ENCODE measurements at regions not wholly inside any gene's neighbourhood (a gene's known extent, or its start where the extent isn't known, plus 50 kb on each side); places are given as distances from the start of the nearest gene placed in this dataset.

DNA sequence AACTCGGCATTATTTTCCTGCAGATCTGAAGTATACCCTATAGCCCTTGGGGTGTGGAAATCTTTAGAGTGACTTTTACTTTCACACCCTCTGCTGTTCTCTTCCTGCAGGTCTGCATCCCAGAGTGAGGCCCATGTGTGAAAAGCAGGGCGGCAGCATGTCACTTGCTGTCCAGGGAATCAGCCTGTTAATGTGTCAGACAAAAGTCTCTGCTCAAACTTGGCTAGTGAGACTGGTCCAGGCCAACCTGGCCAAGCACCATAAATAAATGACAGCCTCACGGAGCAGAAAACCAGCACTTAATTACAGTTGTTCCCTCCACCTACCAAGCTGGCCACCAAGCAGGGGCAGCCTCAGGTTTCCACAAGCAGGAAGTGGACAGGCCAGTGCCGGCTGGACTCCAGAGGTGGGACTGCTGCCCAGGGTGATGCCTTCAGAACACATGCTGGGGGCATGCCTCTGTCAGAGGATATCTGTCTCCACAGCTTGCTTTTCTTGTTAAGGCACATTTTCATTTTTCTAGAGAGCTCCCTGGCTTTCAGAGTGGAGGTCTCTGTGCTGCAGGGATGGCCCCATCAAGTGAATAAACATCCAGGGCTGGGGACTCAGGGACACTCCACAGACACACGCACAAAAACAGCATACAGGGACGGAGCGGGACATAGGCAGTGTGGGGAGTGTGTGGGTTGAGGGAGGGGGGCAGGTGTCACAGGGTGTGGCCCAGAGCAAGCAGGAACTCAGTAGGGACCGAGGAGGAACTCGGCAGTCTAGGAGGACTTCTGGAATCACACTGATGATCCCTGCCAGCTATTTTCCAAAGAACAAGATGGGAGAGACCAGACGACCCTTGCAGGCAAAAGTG, 243.8 kb upstream of the IRX1 start:
- no peak overlapping the region for H3K27ac ChIP-seq
- H4K20me1 ChIP-seq (ENCODE audit: insufficient read depth), result no peaks in the 10 kb centered on the region
- H3K36me3 ChIP-seq (ENCODE audit: insufficient read depth), result no peaks in the 10 kb centered on the region
- H3K4me2 ChIP-seq, result no peak overlapping the region
- H3K79me2 ChIP-seq (ENCODE audit: insufficient read depth, low read depth), result no peaks in the 10 kb centered on the region
- H3K27me3 ChIP-seq (ENCODE audit: insufficient read depth, low read depth), result no peaks in the 10 kb centered on the region
- no peak overlapping the region for H2AFZ ChIP-seq (ENCODE audit: low read depth)
- H3K9ac ChIP-seq, result no peak overlapping the region
- no peaks in the 10 kb centered on the region for H3K4me1 ChIP-seq (ENCODE audit: low read depth, poor library complexity, severe bottlenecking)
- H3K4me3 ChIP-seq (IDR thresholded peaks at IDR 0.05; ENCODE audit: insufficient read depth, low read depth, low read length), result no peak overlapping the region
- TF ChIP-seq, protein P1, sequence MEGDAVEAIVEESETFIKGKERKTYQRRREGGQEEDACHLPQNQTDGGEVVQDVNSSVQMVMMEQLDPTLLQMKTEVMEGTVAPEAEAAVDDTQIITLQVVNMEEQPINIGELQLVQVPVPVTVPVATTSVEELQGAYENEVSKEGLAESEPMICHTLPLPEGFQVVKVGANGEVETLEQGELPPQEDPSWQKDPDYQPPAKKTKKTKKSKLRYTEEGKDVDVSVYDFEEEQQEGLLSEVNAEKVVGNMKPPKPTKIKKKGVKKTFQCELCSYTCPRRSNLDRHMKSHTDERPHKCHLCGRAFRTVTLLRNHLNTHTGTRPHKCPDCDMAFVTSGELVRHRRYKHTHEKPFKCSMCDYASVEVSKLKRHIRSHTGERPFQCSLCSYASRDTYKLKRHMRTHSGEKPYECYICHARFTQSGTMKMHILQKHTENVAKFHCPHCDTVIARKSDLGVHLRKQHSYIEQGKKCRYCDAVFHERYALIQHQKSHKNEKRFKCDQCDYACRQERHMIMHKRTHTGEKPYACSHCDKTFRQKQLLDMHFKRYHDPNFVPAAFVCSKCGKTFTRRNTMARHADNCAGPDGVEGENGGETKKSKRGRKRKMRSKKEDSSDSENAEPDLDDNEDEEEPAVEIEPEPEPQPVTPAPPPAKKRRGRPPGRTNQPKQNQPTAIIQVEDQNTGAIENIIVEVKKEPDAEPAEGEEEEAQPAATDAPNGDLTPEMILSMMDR (conservative IDR thresholded peaks at IDR 0.05; ENCODE audit: low read depth, low read length), result no peak

DNA sequence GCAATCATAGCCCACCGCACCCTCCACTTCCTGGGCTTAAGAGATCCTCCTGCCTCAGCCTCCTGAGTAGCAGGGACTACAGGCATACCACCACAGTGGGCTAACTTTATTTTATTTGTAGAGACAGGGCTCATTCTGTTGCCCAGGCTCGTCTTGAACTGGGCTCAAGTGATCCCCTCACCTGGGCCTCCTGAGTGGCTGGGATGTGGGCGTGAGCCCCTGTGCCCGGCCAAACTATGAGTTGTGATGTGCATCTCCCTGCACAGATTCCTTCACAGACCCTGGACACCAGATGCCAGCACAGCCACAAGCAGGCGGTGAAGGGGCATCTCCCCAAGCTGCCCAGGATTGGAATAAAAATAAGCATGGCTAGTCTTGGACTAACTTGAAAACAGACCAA, 244.9 kb upstream of the IRX1 start:
- TF ChIP-seq, protein P1 (conservative IDR thresholded peaks at IDR 0.05; ENCODE audit: low read depth, low read length), result no peak
- H3K4me3 ChIP-seq (IDR thresholded peaks at IDR 0.05; ENCODE audit: insufficient read depth, low read depth, low read length), result no peak overlapping the region
- no peaks in the 10 kb centered on the region for H3K4me1 ChIP-seq (ENCODE audit: low read depth, poor library complexity, severe bottlenecking)
- H3K4me2 ChIP-seq, result no peak overlapping the region
- no peak overlapping the region for H3K9ac ChIP-seq
- no peak overlapping the region for H3K27ac ChIP-seq
- H3K36me3 ChIP-seq (ENCODE audit: insufficient read depth), result no peaks in the 10 kb centered on the region
- no peak overlapping the region for H2AFZ ChIP-seq (ENCODE audit: low read depth)
- no peaks in the 10 kb centered on the region for H4K20me1 ChIP-seq (ENCODE audit: insufficient read depth)
- no peaks in the 10 kb centered on the region for H3K79me2 ChIP-seq (ENCODE audit: insufficient read depth, low read depth)
- no peaks in the 10 kb centered on the region for H3K27me3 ChIP-seq (ENCODE audit: insufficient read depth, low read depth)

DNA sequence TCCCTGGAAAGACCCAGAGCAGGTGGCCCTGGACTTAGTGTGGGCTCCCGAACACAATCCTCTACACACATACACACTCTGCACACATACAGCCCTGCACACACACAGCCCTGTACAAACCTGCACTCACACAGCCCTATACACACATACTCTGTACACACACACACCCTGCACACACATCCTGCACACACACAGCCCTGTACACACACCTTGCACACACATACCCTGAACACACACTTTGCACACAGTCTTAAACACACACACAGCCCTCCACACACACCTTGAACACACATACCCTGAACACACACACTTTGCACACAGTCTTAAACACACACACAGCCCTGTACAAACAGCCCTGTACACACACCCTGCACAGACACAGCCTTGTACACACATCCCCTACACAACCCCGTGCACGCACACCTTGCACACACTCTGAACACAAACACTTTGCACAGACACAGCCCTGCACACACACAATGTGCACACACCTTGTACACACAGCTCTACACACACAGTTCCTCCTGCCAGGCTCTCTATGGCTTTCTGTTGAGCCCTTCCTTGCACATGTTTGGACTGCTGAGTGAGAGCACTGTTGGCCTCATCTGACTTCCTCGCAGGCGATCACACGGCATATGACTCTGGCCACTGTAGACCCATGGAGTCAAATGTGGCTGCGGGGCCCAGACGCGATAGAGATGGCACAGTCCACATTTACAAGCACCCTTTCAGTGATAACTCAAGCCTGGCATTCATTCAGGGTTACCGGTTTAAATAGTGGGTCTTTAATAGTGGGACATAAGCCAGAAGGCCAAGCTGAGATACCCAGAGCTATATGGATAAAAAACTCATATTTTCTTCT, 245.7 kb upstream of the IRX1 start:
- no peak overlapping the region for H3K4me2 ChIP-seq
- no peaks in the 10 kb centered on the region for H4K20me1 ChIP-seq (ENCODE audit: insufficient read depth)
- no peaks in the 10 kb centered on the region for H3K4me1 ChIP-seq (ENCODE audit: low read depth, poor library complexity, severe bottlenecking)
- no peaks in the 10 kb centered on the region for H3K79me2 ChIP-seq (ENCODE audit: insufficient read depth, low read depth)
- H3K36me3 ChIP-seq (ENCODE audit: insufficient read depth), result no peaks in the 10 kb centered on the region
- no peak overlapping the region for H3K9ac ChIP-seq
- H2AFZ ChIP-seq (ENCODE audit: low read depth), result no peak overlapping the region
- no peaks in the 10 kb centered on the region for H3K27me3 ChIP-seq (ENCODE audit: insufficient read depth, low read depth)
- H3K27ac ChIP-seq, result no peak overlapping the region
- TF ChIP-seq, protein P1 (conservative IDR thresholded peaks at IDR 0.05; ENCODE audit: low read depth, low read length), result no peak
- H3K4me3 ChIP-seq (IDR thresholded peaks at IDR 0.05; ENCODE audit: insufficient read depth, low read depth, low read length), result no peak overlapping the region

DNA sequence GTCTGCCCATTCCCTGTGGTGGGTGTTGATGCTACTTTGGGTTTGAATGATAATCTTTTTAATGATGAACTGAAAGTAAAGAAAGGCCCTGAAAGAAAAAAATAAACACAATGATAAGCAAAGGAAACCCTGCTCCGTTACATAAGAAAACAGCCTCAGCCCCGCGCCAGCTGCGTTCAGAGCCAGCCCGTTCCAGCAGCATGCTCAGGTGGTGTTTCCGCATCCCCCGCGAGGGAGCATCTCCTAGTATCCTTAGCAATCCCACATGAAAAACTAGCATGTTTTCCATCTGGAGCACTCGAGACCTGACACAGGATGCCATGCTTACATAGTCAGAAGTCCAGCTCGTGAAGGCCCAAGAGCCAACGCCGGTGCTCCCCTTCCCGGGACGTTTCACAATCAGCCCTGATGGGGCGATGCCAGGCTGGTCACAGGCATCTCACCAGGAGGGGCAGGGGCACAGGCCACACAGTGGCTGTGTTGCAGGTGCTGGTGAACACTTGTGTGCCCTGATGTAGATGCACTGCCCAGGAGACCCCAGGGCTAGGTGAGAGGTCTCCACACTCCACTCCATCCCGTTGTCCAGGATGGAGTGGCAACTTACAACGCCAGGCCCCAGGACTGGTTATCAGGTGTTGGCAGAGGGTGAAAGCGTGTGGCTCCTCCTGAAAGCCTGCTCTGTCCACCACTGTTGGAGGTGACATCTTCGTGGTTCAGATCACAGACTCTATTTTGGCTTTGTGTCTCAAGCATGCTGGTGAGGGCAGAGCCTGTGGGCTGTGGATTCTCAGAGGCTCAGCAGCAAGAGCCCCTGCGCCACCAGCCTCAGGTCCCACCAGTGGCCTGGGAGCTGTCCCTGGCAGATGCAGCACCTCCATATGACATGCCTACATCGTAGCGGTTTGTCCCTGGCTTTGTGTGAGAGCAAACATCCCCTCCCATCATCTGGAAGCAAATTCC, 246.8 kb upstream of the IRX1 start:
- H3K9ac ChIP-seq, result no peak overlapping the region
- H2AFZ ChIP-seq (ENCODE audit: low read depth), result no peak overlapping the region
- no peaks in the 10 kb centered on the region for H3K27me3 ChIP-seq (ENCODE audit: insufficient read depth, low read depth)
- H3K27ac ChIP-seq, result no peak overlapping the region
- no peak overlapping the region for H3K4me3 ChIP-seq (IDR thresholded peaks at IDR 0.05; ENCODE audit: insufficient read depth, low read depth, low read length)
- no peaks in the 10 kb centered on the region for H3K79me2 ChIP-seq (ENCODE audit: insufficient read depth, low read depth)
- TF ChIP-seq, protein P1 (conservative IDR thresholded peaks at IDR 0.05; ENCODE audit: low read depth, low read length), result no peak
- H4K20me1 ChIP-seq (ENCODE audit: insufficient read depth), result no peaks in the 10 kb centered on the region
- H3K4me1 ChIP-seq (ENCODE audit: low read depth, poor library complexity, severe bottlenecking), result no peaks in the 10 kb centered on the region
- H3K36me3 ChIP-seq (ENCODE audit: insufficient read depth), result no peaks in the 10 kb centered on the region
- H3K4me2 ChIP-seq, result no peak overlapping the region

Data from KMS-11 (cell line).